Hepatocyte (in vitro differentiated cells): ENCODE measurements at regions not wholly inside any gene's neighbourhood (a gene's known extent, or its start where the extent isn't known, plus 50 kb on each side); places are given as distances from the start of the nearest gene placed in this dataset.

Source experiments
- CTCF ChIP-seq: fragments of 200-600 bp; sonication (generic); IDR thresholded peaks from 2 replicates; pipeline ENCODE4 v1.5.1; 2016; ENCODE audit warnings: antibody characterized with exemption, mild to moderate bottlenecking; ENCODE audit not compliant: poor library complexity
- EZH2phosphoT487 ChIP-seq: fragments of 200-600 bp; sonication (generic); IDR thresholded peaks from one replicate; pipeline ENCODE4 v1.6.1; 2018; ENCODE audit warnings: antibody characterized with exemption, mild to moderate bottlenecking, low read depth, moderate library complexity; ENCODE audit not compliant: unreplicated experiment, severe bottlenecking

GRCh38 chr12:100075598-100075997 is 67.1 kb downstream of the BLTP3B start:
- no peak for TF ChIP-seq CTCF
- TF ChIP-seq EZH2phosphoT487 = no peak
